HFFc6 (cell line): ENCODE measurements at regions not wholly inside any gene's neighbourhood (a gene's known extent, or its start where the extent isn't known, plus 50 kb on each side); places are given as distances from the start of the nearest gene placed in this dataset.

Experiments
- DNase-seq: peaks from one replicate; pipeline ENCODE4 v3.0.0-alpha.2; 2018
- H3K27ac Mint-ChIP-seq: 2 replicates; pipeline ENCODE4 v1.8.0; 2020; ENCODE audit warnings: mild to moderate bottlenecking, mixed read lengths
- H3K27me3 Mint-ChIP-seq: 2 replicates; pipeline ENCODE4 v1.8.0; 2021; ENCODE audit warnings: mild to moderate bottlenecking, moderate library complexity, mixed read lengths; ENCODE audit not compliant: insufficient read depth
- H3K36me3 Mint-ChIP-seq: 2 replicates; pipeline ENCODE4 v1.8.0; 2021; ENCODE audit warnings: low read depth, mixed read lengths
- H3K4me1 Mint-ChIP-seq: 2 replicates; pipeline ENCODE4 v1.8.0; 2020; ENCODE audit warnings: low read depth, mixed read lengths
- H3K4me3 Mint-ChIP-seq: 2 replicates; pipeline ENCODE4 v1.8.0; 2020; ENCODE audit warnings: mild to moderate bottlenecking, moderate library complexity, mixed read lengths
- H3K9me3 Mint-ChIP-seq: 2 replicates; pipeline ENCODE4 v1.8.0; 2020; ENCODE audit warnings: mild to moderate bottlenecking, mixed read lengths
- TF ChIP-seq, protein P1 (sequence below): fragments of 200-600 bp; sonication (generic); IDR thresholded peaks from 2 replicates; pipeline ENCODE4 v1.5.0; 2021; ENCODE audit warnings: antibody characterized with exemption, mild to moderate bottlenecking

GRCh38 chr15:77808581-77809177 lies 176.0 kb upstream of the LINGO1 start:
- no peak for DNase-seq
- no peaks in the 10 kb centered on the region for H3K4me1 Mint-ChIP-seq

DNA sequence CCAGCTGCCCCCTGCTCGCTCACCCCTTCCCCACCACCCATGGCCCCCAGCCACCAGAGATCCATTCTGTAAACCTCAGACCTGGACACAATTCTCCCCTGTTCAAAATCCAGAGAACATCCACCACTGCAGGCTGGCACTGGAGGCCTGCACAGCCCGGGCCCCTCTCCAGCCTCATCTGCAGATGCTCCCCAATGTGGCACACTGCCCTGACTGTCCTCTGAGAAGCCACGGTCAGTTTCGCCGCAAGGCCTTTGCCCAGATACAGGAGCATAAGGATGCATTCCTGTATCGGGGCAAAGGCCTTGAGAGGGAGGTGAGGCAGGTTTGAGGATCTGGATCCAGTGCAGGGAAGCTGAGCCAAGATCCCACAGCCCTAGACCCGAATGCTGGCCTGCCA lies 175.4 kb upstream of the LINGO1 start:
- Mint-ChIP-seq H3K4me1 (no peaks in the 10 kb centered on the region), H3K9me3 (no peaks in the 10 kb centered on the region), H3K4me3 (no peak overlapping the region), H3K27ac (no peak overlapping the region), H3K27me3 (peaks cover 40% of the 10 kb centered on the region), H3K36me3 (no peaks in the 10 kb centered on the region)
- DNase-seq: no peak
- TF ChIP-seq, protein P1, sequence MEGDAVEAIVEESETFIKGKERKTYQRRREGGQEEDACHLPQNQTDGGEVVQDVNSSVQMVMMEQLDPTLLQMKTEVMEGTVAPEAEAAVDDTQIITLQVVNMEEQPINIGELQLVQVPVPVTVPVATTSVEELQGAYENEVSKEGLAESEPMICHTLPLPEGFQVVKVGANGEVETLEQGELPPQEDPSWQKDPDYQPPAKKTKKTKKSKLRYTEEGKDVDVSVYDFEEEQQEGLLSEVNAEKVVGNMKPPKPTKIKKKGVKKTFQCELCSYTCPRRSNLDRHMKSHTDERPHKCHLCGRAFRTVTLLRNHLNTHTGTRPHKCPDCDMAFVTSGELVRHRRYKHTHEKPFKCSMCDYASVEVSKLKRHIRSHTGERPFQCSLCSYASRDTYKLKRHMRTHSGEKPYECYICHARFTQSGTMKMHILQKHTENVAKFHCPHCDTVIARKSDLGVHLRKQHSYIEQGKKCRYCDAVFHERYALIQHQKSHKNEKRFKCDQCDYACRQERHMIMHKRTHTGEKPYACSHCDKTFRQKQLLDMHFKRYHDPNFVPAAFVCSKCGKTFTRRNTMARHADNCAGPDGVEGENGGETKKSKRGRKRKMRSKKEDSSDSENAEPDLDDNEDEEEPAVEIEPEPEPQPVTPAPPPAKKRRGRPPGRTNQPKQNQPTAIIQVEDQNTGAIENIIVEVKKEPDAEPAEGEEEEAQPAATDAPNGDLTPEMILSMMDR: no peak

More at GRCh38 chr15:77808581-77809177, 176.0 kb upstream of the LINGO1 start:
- Mint-ChIP-seq H3K36me3 (no peaks in the 10 kb centered on the region), H3K27me3 (peaks cover 43% of the 10 kb centered on the region), H3K9me3 (no peaks in the 10 kb centered on the region), H3K4me3 (no peak overlapping the region), H3K27ac (no peak overlapping the region)
- TF ChIP-seq, protein P1: no peak

DNA sequence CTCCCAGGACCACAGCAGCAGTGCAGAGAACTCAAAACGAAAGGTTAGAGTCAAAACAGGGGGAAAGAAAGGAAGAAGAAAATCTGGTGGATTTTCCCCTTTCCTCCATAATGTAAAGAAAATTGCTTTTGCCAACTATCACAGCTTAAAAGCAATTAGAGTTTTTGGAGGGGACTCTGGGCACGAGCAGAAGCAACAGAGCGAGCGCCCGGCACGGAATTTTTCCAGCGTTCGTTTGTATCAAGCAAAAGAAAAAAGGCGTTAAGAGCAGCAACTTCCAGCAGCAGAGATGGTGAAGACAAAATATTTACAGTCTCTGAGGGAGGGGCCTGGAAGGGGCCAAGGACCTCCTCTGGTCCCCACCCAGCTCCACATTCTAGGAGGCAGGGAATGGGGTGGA lies 174.9 kb upstream of the LINGO1 start:
- H3K27me3 Mint-ChIP-seq: peaks cover 43% of the 10 kb centered on the region
- no peaks in the 10 kb centered on the region for H3K4me1 Mint-ChIP-seq
- no peaks in the 10 kb centered on the region for H3K36me3 Mint-ChIP-seq
- H3K4me3 Mint-ChIP-seq: no peak overlapping the region
- no peak overlapping the region for H3K27ac Mint-ChIP-seq
- TF ChIP-seq, protein P1: no peak
- DNase-seq: no peak
- no peaks in the 10 kb centered on the region for H3K9me3 Mint-ChIP-seq

GRCh38 chr15:77807115-77807514 lies 174.4 kb upstream of the LINGO1 start:
- Mint-ChIP-seq H3K9me3 (no peaks in the 10 kb centered on the region), H3K27ac (no peak overlapping the region), H3K4me3 (no peak overlapping the region), H3K27me3 (peaks cover 46% of the 10 kb centered on the region), H3K4me1 (no peaks in the 10 kb centered on the region), H3K36me3 (no peaks in the 10 kb centered on the region)
- DNase-seq: no peak
- TF ChIP-seq, protein P1: no peak

- H3K36me3 Mint-ChIP-seq: no peaks in the 10 kb centered on the region
- peaks cover 49% of the 10 kb centered on the region for H3K27me3 Mint-ChIP-seq
- DNase-seq: no peak
- H3K27ac Mint-ChIP-seq: no peak overlapping the region
- TF ChIP-seq, protein P1: no peak
- no peaks in the 10 kb centered on the region for H3K9me3 Mint-ChIP-seq
- no peak overlapping the region for H3K4me3 Mint-ChIP-seq
- no peaks in the 10 kb centered on the region for H3K4me1 Mint-ChIP-seq
Measured at GRCh38 chr15:77804210-77804609, 171.5 kb upstream of the LINGO1 start.

GRCh38 chr15:77803487-77803886 lies 170.8 kb upstream of the LINGO1 start:
- Mint-ChIP-seq H3K4me1 (no peaks in the 10 kb centered on the region), H3K27ac (no peak overlapping the region), H3K4me3 (no peak overlapping the region), H3K9me3 (no peaks in the 10 kb centered on the region), H3K27me3 (peaks cover 48% of the 10 kb centered on the region), H3K36me3 (no peaks in the 10 kb centered on the region)
- TF ChIP-seq, protein P1: no peak
- DNase-seq: no peak
